ENCODE measurements at regions not wholly inside any gene's neighbourhood (a gene's known extent, or its start where the extent isn't known, plus 50 kb on each side); places are given as distances from the start of the nearest gene placed in this dataset.

GRCh38 chr5:114152656-114153360, 209.1 kb upstream of the KCNN2 start:
- Histone ChIP-seq H3K9me3 (peaks cover 0 to 68% (median 49%) of the 10 kb centered on the region in 8 donors), H3K4me1 (no peaks in the 10 kb centered on the region), H3K27me3 (replicated peaks in 1 of 7) (no peaks in the 10 kb centered on the region), H3K27ac (no peak overlapping the region), H3K4me3 (no peak overlapping the region), H3K36me3 (no peaks in the 10 kb centered on the region)
- TF ChIP-seq, protein P1, sequence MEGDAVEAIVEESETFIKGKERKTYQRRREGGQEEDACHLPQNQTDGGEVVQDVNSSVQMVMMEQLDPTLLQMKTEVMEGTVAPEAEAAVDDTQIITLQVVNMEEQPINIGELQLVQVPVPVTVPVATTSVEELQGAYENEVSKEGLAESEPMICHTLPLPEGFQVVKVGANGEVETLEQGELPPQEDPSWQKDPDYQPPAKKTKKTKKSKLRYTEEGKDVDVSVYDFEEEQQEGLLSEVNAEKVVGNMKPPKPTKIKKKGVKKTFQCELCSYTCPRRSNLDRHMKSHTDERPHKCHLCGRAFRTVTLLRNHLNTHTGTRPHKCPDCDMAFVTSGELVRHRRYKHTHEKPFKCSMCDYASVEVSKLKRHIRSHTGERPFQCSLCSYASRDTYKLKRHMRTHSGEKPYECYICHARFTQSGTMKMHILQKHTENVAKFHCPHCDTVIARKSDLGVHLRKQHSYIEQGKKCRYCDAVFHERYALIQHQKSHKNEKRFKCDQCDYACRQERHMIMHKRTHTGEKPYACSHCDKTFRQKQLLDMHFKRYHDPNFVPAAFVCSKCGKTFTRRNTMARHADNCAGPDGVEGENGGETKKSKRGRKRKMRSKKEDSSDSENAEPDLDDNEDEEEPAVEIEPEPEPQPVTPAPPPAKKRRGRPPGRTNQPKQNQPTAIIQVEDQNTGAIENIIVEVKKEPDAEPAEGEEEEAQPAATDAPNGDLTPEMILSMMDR (IDR thresholded peaks at IDR 0.05 in 8 of 11, conservative IDR thresholded peaks at IDR 0.05 in 3 of 11) = no peak
- TF ChIP-seq POLR2AphosphoS5 (IDR thresholded peaks at IDR 0.05) (no peak), POLR2A (IDR thresholded peaks at IDR 0.05) (no peak)
- intact Hi-C loops (cut with DNase I; ENCODE audit: low total_unique reads) = no loop called here
- no peak for DNase-seq
- WGBS, 5 donors = 68 to 89% (median 81%) methylated on average over 8 of the region's 8 CpGs

GRCh38 chr5:114153392-114153791, 208.5 kb upstream of the KCNN2 start:
- Histone ChIP-seq H3K36me3 (no peaks in the 10 kb centered on the region), H3K27me3 (replicated peaks in 1 of 7) (no peaks in the 10 kb centered on the region), H3K4me1 (no peaks in the 10 kb centered on the region), H3K27ac (no peak overlapping the region), H3K9me3 (peaks cover 0 to 66% (median 49%) of the 10 kb centered on the region in 8 donors), H3K4me3 (no peak overlapping the region)
- intact Hi-C loops (cut with DNase I; ENCODE audit: low total_unique reads) = no loop called here
- 81 to 91% (median 85%) methylated on average over 2 of the region's 2 CpGs for WGBS, 5 donors
- TF ChIP-seq POLR2A (IDR thresholded peaks at IDR 0.05) = no peak
- TF ChIP-seq, protein P1 (IDR thresholded peaks at IDR 0.05 in 8 of 11, conservative IDR thresholded peaks at IDR 0.05 in 3 of 11) = no peak
- no peak for TF ChIP-seq POLR2AphosphoS5 (IDR thresholded peaks at IDR 0.05)
- no peak for DNase-seq

DNA sequence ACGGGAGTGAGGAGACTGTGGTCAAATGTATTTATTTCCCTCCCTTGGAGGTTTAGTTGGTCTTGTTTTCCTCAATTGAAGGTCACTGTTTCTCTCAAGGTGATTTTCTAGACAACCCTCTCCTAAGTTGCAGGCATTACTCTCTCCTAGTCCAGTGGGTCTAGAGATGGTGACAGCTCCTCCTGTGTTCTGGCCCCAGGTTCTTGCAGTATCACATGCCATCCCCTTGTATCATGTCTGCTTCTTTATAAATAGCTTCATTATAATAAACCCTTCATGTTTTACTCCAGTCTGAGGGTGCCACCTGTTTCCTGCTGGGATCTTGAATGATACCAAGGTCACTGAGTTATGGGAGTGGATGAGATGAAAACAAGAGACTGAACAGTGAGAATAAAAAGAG, 208.0 kb upstream of the KCNN2 start:
- TF ChIP-seq, protein P1 (IDR thresholded peaks at IDR 0.05 in 8 of 11, conservative IDR thresholded peaks at IDR 0.05 in 3 of 11) = no peak
- TF ChIP-seq POLR2AphosphoS5 (IDR thresholded peaks at IDR 0.05) (no peak), POLR2A (IDR thresholded peaks at IDR 0.05) (no peak)
- no peak overlapping the region for H3K4me3 ChIP-seq
- peaks cover 0 to 62% (median 46%) of the 10 kb centered on the region in 8 donors for H3K9me3 ChIP-seq
- no peak for DNase-seq
- no peak overlapping the region for H3K27ac ChIP-seq
- H3K27me3 ChIP-seq (replicated peaks in 1 of 7) = no peaks in the 10 kb centered on the region
- no peaks in the 10 kb centered on the region for H3K36me3 ChIP-seq
- intact Hi-C loops (cut with DNase I; ENCODE audit: low total_unique reads) = no loop called here
- no peaks in the 10 kb centered on the region for H3K4me1 ChIP-seq
- WGBS, 5 donors = 51 to 75% (median 62%) methylated on average over 1 of the region's 1 CpG

DNA sequence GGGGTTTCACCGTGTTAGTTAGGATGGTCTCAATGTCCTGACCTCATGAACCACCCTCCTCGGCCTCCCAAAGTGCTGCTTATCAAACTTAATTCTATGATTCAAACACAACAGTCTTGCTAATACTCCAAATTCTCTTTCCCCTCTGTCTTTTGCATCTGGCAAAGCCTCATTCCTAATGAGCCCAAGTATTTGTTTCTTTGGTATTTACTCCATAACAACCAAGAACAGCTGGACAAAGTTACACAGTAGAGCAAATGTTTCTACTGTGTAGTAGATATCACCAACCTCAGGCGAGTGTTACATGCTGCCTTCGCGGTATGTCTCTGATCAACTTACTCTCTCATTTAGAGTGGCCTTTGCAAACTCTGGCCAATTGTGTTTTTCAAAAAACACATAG, 195.8 kb upstream of the KCNN2 start:
- Histone ChIP-seq H3K4me3 (no peak overlapping the region), H3K9me3 (peaks cover 0 to 18% (median 7%) of the 10 kb centered on the region in 8 donors), H3K27ac (no peak overlapping the region), H3K27me3 (replicated peaks in 1 of 7) (no peaks in the 10 kb centered on the region), H3K4me1 (no peaks in the 10 kb centered on the region), H3K36me3 (no peaks in the 10 kb centered on the region)
- intact Hi-C loops (cut with DNase I; ENCODE audit: low total_unique reads) = no loop called here
- no peak for DNase-seq
- TF ChIP-seq POLR2AphosphoS5 (IDR thresholded peaks at IDR 0.05) (no peak), POLR2A (IDR thresholded peaks at IDR 0.05) (no peak)
- TF ChIP-seq, protein P1 (IDR thresholded peaks at IDR 0.05 in 8 of 11, conservative IDR thresholded peaks at IDR 0.05 in 3 of 11) = no peak
- WGBS, 5 donors = 79 to 91% (median 80%) methylated on average over 5 of the region's 5 CpGs
